ENCODE measurements at regions not wholly inside any gene's neighbourhood (a gene's known extent, or its start where the extent isn't known, plus 50 kb on each side); places are given as distances from the start of the nearest gene placed in this dataset.
A peak's percentile ranks its signal among the peaks of the same experiment; 100 is the strongest.

DNA sequence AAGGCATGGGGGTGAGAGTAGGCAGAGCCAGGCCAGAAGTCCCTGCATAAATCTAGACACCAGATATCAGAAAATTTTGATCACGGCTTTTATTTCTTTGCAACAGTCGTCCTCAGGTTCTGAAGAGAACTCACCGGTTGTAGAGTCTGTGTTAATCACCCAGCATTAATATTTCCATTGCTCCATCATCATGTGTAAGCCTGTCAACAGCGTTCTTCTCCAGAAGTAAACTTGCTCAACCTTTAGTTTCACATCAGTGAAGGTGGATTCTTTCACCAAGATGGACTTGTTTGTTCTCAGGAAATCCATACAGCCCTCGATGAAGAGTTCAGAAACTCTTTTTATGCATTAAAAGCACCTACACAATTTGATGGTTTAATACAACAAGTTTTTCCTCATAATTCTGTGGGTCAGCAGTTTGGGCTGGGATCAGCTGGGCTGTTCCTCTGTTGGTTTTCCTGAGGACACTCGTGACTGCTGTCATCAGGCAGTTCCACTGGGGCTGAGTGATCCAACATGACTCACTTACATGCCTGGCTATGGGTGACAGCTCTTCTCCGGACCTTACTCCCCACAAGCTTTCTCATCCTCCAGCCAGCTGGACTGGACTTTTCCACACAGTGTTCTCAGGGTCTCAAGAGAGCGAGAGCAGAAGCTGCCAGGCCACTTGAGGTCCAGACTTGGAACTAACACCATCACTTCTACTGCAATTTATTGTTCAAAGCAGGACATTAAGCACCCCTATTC is 303.4 kb downstream of the ZNF621 start:
- no peak for DNase-seq

GRCh38 chr3:40828741-40829415 is 304.1 kb downstream of the ZNF621 start:
- Histone ChIP-seq H3K27me3 (ENCODE audit: control insufficient read depth in 3 of 3, insufficient read depth in 3 of 3, low read length in 2 of 3) (no peaks in the 10 kb centered on the region), H3K4me3 (no peak overlapping the region), H3K4me1 (ENCODE audit: control insufficient read depth in 5 of 5, insufficient read depth in 5 of 5, low read length in 5 of 5) (peaks cover 0 to 2% (median 0%) of the 10 kb centered on the region in 5 donors), H3K27ac (ENCODE audit: low read depth in 1 of 2, low read length in 1 of 2) (no peak overlapping the region), H3K9me3 (ENCODE audit: control insufficient read depth in 4 of 4, insufficient read depth in 3 of 4, low read length in 3 of 4) (no peaks in the 10 kb centered on the region), H3K36me3 (ENCODE audit: control insufficient read depth in 4 of 4, insufficient read depth in 4 of 4, low read length in 4 of 4) (no peaks in the 10 kb centered on the region), H3K9ac (ENCODE audit: insufficient read depth in 1 of 2, low read length in 2 of 2) (no peak overlapping the region)
- WGBS, 2 donors: 86 to 87% methylated on average over 3 of the region's 3 CpGs
- no peak for ATAC-seq (ENCODE audit: insufficient read depth, low FRiP score)
- DNase-seq: no peak
- TF ChIP-seq CTCF (IDR thresholded peaks at IDR 0.05; ENCODE audit: control extremely low read depth, extremely low read depth): no peak

More for the DNA sequence above, 303.4 kb downstream of the ZNF621 start:
- peak; percentile 62 for ATAC-seq (ENCODE audit: insufficient read depth, low FRiP score)
- TF ChIP-seq CTCF (IDR thresholded peaks at IDR 0.05; ENCODE audit: control extremely low read depth, extremely low read depth): no peak
- no peak overlapping the region for H3K4me3 ChIP-seq
- no peak overlapping the region for H3K27ac ChIP-seq (ENCODE audit: low read depth in 1 of 2, low read length in 1 of 2)
- H3K9ac ChIP-seq (ENCODE audit: insufficient read depth in 1 of 2, low read length in 2 of 2): no peak overlapping the region
- H3K36me3 ChIP-seq (ENCODE audit: control insufficient read depth in 4 of 4, insufficient read depth in 4 of 4, low read length in 4 of 4): no peaks in the 10 kb centered on the region
- 70 to 76% methylated on average over 8 of the region's 8 CpGs for WGBS, 2 donors
- no peaks in the 10 kb centered on the region for H3K9me3 ChIP-seq (ENCODE audit: control insufficient read depth in 4 of 4, insufficient read depth in 3 of 4, low read length in 3 of 4)
- peaks cover 0 to 2% (median 0%) of the 10 kb centered on the region in 5 donors for H3K4me1 ChIP-seq (ENCODE audit: control insufficient read depth in 5 of 5, insufficient read depth in 5 of 5, low read length in 5 of 5)
- no peaks in the 10 kb centered on the region for H3K27me3 ChIP-seq (ENCODE audit: control insufficient read depth in 3 of 3, insufficient read depth in 3 of 3, low read length in 2 of 3)

GRCh38 chr3:40829876-40830275 is 305.1 kb downstream of the ZNF621 start:
- Histone ChIP-seq H3K27me3 (ENCODE audit: control insufficient read depth in 3 of 3, insufficient read depth in 3 of 3, low read length in 2 of 3) (no peaks in the 10 kb centered on the region), H3K9ac (ENCODE audit: insufficient read depth in 1 of 2, low read length in 2 of 2) (no peak overlapping the region), H3K36me3 (ENCODE audit: control insufficient read depth in 4 of 4, insufficient read depth in 4 of 4, low read length in 4 of 4) (no peaks in the 10 kb centered on the region), H3K9me3 (ENCODE audit: control insufficient read depth in 4 of 4, insufficient read depth in 3 of 4, low read length in 3 of 4) (no peaks in the 10 kb centered on the region), H3K4me1 (ENCODE audit: control insufficient read depth in 5 of 5, insufficient read depth in 5 of 5, low read length in 5 of 5) (peaks cover 0 to 2% (median 0%) of the 10 kb centered on the region in 5 donors), H3K27ac (ENCODE audit: low read depth in 1 of 2, low read length in 1 of 2) (no peak overlapping the region), H3K4me3 (no peak overlapping the region)
- no peak for TF ChIP-seq CTCF (IDR thresholded peaks at IDR 0.05; ENCODE audit: control extremely low read depth, extremely low read depth)
- ATAC-seq (ENCODE audit: insufficient read depth, low FRiP score): no peak
- peak in 1 of 3 donors; percentile 11 for DNase-seq
- 64 to 88% methylated on average over 2 of the region's 2 CpGs for WGBS, 2 donors

Data from lung (tissue), 11 donors.